NCI-H748 (cell line): ENCODE measurements at regions not wholly inside any gene's neighbourhood (a gene's known extent, or its start where the extent isn't known, plus 50 kb on each side); places are given as distances from the start of the nearest gene placed in this dataset.

Experiments
- DNase-seq: peaks from one replicate; lab custom pipeline; 2025; ENCODE audit not compliant: unreplicated experiment; lab: John Stamatoyannopoulos, UW

DNA sequence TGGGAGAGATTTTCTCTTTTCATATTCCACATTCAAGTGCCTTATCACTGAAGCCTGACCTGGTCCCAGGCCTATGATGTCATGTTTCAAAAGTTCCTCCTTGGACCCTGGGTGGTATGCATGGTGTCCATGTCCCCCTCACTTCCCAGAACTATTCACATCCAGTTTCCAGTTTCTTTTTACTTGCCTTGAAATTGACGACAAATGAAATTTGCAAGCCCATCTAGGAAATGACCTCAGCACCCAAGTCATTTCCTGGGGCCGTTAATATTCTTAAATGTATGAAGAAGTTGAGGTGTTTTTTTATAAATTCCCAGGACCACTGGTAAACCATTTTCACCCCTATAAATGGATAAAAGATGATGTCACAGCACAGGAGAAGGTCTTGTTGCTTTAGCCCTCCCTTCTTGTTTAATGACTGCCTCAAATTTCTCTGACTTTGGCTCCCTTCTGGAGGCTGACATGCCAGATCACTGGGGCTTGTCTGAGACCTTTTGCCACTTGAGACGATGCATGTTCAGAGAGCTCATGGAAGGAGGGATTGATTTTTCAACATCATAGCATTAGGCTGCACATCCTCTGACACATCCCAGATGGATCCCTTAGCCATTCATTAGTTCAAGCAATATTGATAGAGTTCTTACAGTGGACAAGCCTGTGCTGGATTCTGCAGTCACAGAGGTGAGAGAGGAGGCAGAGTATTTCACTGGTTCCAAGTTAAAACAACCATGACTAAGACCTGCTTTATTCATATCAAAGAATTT is 221.3 kb downstream of the PLPP3 start:
- no peak for DNase-seq

DNA sequence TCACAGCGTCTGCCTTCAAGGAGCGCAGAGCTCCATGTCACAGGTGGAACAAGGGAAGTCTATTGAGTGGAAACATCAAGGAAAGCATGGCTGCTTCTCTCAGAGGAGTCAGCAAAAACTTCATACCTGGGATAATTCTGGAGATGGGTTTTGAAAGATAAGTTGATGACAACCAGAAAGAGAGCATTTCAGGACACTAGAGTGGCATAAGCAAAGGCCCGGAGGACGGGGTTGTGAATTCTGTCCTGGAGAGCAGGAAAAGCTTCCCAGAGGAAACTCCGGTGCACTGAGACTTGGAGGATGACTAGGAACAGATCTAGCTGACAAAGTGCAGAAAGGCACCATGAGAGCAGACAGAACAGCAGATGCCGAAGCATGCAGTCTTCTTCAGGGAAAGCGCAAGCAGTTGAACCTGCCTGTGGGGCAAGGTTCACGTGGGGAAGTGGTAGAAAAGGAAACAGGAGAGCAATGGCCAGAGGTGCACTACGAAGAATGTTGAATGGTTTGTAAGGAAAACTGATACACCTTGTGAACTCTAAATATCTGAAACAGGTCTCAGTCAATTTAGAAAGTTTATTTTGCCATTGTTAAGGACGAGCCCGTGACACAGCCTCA is 222.9 kb downstream of the PLPP3 start:
- DNase-seq = no peak

DNA sequence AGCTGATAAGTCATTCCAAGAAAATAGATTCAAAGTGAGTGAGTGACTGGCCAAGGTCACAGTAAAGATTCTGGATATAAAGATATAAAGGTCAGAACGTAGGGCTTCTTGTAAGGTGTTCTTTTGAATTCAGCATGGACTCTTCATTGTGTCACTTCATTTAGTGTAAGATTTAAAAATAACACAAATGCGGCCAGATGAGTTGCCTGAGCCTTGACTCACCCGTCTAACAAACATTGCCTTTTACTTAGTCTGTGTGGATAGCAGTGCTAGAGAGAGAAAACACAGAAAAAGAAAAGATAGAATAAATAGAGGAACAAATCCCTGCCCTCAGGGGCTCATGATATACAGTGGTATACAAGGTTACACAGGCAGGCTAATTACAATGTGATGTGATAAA is 223.4 kb downstream of the PLPP3 start:
- DNase-seq = no peak

DNA sequence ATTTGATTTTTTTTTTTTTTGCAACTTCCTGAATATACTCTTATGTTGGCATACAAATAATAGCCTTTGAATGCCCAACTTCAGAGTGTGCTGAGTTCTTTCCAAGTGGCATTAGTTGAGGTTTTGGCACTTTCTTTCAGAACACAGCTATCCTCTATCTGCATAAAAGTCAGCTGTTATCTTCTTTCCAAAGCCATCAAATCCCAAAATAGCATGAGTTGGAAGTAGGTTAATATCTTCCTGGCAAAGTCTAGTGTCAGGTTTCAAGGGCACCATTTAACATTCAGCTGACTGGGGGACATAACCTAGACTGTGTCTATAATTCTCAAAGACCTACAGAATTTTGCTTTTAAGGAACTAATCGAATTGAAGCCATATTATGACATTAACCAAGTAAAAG is 223.9 kb downstream of the PLPP3 start:
- DNase-seq = no peak

DNA sequence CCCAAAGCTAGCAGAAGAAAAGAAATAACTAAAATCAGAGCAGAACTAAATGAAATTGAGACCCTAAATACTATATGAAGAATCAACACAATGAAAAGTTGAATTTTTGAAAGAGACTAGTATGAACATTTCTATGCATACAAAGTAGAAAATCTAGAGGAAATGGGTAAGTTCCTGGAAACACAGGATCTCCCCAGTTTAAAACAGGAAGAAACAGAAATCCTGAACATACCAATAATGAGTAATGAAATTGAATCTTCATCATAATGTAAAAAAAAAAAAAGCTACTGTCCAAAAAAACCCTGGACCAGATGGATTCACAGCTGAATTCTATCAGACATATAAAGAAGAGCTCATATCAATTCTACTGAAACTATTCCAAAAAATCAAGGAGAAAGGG is 233.5 kb downstream of the PLPP3 start:
- no peak for DNase-seq

DNA sequence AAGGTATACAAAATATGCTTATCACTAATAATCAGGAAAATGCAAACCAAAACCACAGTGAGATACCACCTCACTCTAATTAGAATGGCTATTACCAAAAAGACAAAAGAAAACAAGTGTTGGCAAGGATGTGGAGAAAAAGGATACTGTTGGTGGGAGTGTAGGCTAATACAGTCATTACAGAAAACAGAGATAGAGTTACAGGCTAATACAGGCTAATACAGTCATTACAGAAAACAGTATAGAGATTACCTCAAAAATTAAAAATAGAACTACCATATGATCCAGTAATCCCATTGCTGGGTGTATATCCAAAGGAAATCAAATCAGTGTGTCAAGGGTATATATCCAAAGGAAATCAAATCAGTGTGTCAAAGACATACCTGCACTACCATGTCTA is 238.4 kb downstream of the PLPP3 start:
- no peak for DNase-seq

DNA sequence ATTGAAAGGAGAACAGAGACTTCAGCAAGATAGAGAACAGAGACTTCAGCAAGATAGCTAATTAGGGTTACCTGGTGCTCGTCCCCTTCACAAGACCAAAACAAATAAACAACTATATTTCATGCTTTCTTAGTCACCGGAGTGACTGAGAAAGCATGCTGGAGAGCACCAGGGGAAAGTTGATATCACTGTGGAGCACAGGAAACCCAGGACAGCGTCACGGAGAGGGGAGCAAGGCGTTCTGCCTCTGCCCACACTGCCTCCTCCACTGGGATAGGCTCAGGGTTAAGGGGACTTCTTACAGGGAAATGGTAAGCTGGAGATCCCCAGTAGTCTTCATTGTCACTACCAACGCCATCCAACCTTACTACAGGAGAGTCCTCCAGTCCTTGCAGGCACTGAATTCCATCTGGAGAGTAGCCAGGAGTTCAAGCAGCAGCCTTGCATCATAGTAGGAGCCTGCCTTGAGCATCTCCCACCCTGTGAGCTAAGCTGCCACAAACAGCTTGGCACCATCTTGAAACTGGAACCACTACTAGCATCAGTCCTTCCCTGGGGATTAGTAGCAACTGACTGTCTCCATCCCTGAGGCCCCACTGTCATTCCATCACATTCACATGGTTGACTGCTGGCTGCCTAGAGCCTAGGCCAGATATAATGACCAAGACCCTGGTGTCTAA is 239.4 kb downstream of the PLPP3 start:
- DNase-seq = no peak

DNA sequence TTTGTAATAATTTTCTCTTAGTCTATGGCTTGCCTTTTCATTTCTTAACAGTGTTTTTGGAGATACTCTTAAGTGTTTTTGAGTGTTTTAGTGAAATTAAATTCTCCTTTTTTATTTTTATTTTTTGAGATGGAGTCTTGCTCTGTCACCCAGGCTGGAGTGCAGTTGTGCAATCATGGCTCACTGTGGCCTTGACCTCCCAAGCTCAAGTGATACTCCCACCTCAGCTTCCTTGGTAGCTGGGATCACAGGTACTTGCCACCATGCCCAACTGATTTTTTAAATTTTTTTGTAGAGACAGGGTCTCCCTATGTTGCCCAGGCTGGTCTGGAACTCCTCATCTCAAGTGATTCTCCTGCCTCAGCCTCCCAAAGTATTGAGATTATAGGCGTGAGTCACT is 240.3 kb downstream of the PLPP3 start:
- no peak for DNase-seq

DNA sequence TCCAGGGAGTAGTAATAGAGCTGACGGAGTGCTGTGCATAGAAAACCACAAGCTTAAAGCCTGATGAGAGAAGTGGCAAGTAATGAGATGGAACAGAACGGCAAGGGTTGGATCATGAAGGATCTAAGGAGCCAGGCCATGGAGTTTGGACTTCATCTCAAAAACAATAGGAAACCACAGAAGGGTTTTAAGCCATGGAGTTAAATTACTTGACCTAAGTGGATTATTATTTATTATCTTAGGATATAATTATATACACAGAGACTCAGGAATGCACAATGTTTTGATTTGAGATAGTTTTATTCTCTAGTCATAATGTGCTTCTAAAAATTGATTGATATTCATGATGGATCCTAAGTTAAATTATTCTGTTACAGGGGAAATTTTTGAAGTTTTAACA is 242.4 kb downstream of the PLPP3 start:
- DNase-seq = no peak

DNA sequence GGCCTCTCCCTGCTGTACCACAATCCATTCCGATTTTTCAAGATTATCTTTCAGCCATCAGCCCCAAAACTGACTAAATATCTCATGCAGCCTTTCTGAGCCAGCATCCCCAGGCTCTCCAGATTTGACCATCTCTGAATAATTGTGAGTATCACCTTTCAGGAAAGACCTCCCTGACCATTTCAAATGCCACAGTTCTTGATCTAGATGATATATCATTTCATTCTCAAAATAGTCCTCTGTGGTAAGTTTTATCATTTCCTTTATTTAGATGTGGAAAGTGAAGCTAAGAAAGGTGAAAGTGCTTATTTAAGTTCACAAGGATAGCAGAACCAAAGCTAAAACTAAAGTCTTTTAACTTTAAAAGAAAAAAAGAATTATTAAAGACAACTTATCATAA is 244.0 kb downstream of the PLPP3 start:
- no peak for DNase-seq

DNA sequence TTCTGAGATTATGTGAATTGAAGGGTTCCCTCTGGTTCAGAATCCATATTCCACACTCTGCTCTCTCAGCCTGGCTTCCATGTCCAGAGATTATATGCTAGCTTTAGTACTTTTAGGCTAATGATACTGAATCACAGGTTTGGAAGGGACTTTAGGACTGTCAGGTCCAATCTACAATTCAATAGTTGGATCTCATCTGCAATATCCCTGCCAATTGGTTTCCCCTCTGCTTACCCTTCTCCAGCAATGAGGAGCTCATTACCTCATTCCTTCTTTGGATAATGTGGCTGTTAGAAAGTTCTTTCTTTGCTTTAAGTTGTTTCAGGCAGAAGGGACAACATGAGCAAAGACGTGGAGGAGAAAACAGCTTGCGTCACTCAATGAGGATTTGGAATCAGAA is 245.3 kb downstream of the PLPP3 start:
- no peak for DNase-seq

DNA sequence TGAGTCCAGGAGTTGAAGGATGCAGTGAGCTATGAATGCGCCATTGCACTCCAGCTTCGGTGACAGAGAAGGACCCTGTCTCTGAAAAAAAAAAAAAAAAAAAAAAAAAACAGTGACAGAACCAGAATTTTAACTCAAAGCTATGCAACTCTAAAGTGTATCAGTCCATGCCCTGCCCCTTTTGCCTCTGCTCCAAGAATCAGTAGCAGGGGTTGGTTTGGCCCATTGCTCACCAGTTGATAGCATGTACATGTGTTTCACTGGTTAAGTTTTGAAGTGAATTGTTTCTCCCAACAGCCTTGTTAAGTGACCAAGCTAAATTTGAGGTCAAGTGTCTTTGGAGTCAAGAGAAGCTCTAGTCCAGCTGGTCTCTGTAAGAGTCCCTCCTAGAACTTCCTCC is 245.9 kb downstream of the PLPP3 start:
- DNase-seq = no peak

DNA sequence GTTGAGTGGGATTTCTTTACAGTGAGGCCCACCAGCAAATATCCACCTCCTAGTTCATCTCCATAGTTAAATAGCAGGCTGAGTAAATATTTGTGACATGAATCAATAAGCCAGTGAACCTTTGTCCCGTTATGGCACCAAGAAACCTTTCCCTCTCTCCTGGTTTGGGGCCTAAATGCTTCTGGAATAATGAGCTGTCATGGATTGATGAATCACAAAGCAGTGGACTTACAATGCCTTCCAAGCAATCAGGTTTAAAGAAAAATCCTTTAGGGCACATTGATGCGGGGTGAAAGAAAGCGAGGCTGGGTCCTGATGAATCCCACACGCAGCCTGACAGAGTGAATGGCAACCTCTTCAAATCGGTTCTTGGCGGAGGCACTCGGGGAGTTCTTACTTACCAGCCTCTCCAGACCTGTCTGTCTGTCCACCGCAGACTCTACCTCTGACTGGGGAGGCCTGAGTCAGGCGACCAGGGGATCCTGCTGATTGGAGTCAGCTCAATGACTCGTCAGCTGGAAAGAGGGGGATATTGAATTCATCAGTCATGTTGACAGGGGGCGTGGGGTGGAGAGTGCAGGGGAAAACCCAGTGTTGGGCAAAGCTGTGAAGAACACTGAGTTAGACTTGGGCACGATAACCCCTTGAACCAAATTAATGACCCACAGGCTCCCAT is 247.3 kb downstream of the PLPP3 start:
- no peak for DNase-seq

DNA sequence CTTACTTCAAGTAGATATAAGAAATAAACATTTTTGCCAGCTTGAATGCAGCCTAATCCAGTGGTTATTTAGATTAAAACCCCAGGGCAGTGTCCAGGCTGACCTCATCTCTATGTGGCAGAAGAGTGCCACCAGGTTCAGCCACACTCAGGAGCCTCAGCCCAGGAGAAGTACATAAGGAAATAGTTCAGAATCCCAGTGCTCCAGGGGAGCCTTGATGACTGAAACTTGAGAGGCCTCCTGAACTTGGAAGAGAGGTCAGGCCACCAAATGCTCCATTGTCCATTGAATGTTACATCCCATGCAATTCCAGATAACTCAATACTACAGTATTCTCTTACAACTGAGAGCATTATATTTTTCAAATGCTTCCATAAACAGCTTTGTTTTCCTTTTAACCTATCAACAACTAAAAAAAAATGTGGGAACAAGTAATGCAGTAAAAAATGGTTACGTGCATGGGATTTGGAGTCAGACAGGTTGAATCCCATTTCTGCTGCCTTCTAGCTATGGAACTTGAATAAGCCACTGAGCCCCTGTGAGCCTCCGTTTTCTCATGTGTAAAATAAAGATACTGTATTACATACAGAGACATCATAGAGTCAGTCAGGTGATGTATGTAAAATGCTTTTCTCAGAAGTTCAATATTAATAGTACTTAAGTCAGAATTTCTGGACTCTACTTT is 248.0 kb downstream of the PLPP3 start:
- no peak for DNase-seq

DNA sequence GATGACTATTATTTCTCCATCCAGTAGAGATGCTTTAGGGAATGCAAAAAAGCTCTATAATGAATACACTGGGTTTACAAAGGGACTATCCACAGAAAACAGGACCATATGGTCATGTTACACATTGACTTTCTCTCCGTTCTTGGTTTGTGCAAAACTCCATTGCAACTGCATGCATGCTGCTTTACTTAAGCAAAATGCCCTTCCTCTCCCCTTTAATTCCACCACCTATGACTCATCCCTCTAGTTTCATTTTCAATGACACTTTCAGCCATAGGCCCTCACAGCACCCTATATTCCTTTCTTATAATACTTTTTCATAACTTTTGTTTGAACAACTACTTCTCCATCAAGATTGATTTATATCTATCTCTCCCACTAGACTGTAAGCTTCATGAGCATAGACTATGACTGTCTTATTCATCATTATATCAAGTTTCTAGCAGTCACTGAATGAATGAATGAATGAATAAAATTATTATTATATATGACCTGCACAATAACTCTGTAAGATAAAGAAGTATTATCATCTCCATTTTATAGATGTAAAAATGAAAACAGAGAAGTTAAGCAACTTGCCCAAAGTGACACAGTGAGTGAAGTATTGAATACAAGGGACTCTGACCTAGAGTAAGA is 248.9 kb downstream of the PLPP3 start:
- DNase-seq = no peak

DNA sequence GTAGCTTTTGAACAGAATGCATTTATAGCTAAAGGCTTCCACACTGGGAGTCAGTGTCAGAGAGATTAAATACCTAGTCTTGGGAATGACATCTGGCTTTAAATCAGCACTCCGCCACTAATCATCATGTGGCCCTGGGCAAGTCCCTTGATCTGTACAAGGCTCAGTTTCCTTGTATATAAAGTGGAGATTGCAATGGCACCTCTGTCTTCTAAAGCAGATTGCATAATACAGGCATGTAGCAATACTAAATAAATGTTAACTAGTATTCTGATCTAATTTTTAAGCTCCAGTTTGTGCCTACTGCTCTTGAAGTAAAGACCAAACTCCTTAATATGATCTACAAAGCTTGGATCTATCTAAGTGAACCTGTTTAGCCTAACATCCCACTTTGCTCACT is 249.4 kb downstream of the PLPP3 start:
- no peak for DNase-seq

DNA sequence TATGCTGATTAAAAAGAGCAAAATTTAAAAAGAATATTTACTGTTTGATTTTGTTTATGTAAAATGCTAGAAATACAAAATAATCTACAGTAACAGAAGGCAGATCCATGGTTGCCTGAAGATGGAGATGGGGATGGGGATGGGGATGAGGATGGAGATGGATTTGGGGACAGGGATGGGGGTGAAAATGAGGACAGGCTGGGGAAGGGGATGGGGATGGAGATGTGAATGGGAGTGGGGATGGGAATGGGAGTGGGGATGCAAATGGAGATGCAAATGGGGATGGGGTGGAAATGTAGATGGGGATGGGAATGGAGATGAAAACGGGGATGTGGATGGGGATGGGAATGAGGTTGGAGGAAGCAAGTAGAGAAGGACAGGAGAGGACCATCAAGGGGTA is 252.2 kb downstream of the PLPP3 start:
- DNase-seq = no peak

DNA sequence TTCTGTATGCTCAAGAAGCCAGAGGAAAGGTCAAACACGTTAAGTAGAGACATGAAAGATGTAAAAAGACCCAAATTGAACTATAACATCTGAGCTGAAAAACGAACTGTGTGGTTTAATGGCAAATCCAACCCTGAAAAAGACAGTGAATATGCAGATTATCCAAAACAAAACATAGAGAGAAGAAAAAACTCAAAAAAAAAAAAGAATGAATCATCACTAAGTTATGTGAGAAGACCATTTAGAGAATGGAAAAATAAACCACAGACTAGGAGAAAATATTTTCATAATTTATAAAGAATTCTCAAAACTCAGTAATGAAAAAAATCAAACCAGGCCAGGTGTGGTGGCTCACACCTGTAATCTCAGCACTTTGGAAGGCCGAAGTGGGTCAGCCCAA is 253.3 kb downstream of the PLPP3 start:
- no peak for DNase-seq

DNA sequence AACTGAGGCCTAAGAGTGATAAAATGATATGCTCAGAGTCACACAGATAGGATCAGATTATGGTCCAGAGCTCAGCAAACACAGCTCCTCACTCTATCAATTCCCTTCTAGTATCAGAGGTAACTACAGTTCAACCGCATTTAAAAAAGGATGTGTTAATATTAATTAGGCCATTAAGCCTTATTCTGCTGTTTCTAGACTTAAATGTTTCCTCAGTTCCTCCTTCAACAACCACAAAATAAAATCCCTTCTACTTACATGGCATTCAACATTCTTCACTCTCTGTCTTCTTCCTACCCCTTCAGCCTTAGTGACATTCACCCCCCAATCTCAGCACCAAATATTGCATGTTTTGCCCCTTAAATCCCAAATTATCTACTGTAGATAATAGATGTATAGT is 254.9 kb downstream of the PLPP3 start:
- DNase-seq = no peak

DNA sequence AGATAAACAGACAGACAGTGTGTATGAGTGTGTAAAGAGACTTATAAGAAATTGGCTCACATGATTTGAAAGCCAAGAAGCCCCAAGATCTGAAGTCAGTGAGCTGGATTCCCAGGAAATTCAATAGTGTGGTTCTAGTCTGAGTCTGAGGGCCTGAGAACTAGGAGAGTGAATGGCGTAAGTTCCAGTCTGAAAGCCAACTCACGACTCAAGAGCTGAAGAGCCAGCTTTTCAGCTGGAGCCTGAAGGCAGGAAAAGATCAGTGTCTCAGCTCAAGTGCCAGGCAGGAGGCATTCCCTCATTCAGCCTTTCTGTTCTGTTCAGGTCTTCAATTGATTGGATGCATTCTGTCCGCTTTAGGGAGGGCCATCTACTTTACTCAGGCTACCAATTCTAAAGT is 257.2 kb downstream of the PLPP3 start:
- no peak for DNase-seq

DNA sequence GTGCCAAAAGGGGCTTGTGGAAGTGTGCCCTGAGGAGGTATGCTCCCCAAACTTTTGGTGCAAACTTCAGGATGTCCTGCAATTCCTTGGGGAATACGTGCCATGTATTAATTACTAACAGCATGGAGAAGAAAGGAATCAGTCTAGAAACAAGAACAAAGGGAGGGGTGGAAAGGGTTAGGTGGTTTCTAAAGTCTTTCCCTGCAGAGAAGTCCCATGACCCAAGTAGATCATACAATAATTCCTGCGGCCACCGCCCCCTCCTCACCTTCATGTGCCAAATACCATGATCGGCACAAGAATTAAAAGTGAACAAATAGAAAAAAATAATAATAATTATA is 258.2 kb downstream of the PLPP3 start:
- no peak for DNase-seq
